ENCODE measurements at regions not wholly inside any gene's neighbourhood (a gene's known extent, or its start where the extent isn't known, plus 50 kb on each side); places are given as distances from the start of the nearest gene placed in this dataset.

- no peak overlapping the region for H3K4me3 Mint-ChIP-seq (ENCODE audit: unreplicated experiment)
- no peaks in the 10 kb centered on the region for H3K9me3 Mint-ChIP-seq (ENCODE audit: unreplicated experiment)
- no peaks in the 10 kb centered on the region for H3K4me1 Mint-ChIP-seq (ENCODE audit: low read depth, unreplicated experiment)
- H3K36me3 Mint-ChIP-seq (ENCODE audit: unreplicated experiment): no peaks in the 10 kb centered on the region
- TF ChIP-seq CTCF (IDR thresholded peaks at IDR 0.05; ENCODE audit: partially characterized antibody, unreplicated experiment): no peak
- H3K27me3 Mint-ChIP-seq (ENCODE audit: unreplicated experiment): peaks cover 2% of the 10 kb centered on the region
- no peak overlapping the region for H3K27ac Mint-ChIP-seq (ENCODE audit: unreplicated experiment)
- DNase-seq: no peak
Measured at GRCh38 chr17:33464669-33465280, 171.7 kb upstream of the ASIC2 start.

- Mint-ChIP-seq H3K9me3 (ENCODE audit: unreplicated experiment) (peaks cover 3% of the 10 kb centered on the region), H3K4me3 (ENCODE audit: unreplicated experiment) (no peak overlapping the region), H3K27ac (ENCODE audit: unreplicated experiment) (no peak overlapping the region), H3K4me1 (ENCODE audit: low read depth, unreplicated experiment) (no peaks in the 10 kb centered on the region), H3K36me3 (ENCODE audit: unreplicated experiment) (no peaks in the 10 kb centered on the region), H3K27me3 (ENCODE audit: unreplicated experiment) (peaks cover 4% of the 10 kb centered on the region)
- no peak for DNase-seq
- TF ChIP-seq CTCF (IDR thresholded peaks at IDR 0.05; ENCODE audit: partially characterized antibody, unreplicated experiment): no peak
Measured at GRCh38 chr17:33469421-33469820, 176.3 kb upstream of the ASIC2 start.

GRCh38 chr17:33469911-33470310, 176.8 kb upstream of the ASIC2 start:
- Mint-ChIP-seq H3K27me3 (ENCODE audit: unreplicated experiment) (peaks cover 4% of the 10 kb centered on the region), H3K4me1 (ENCODE audit: low read depth, unreplicated experiment) (no peaks in the 10 kb centered on the region), H3K4me3 (ENCODE audit: unreplicated experiment) (peak overlapping the region; percentile 21), H3K9me3 (ENCODE audit: unreplicated experiment) (peaks cover 3% of the 10 kb centered on the region), H3K27ac (ENCODE audit: unreplicated experiment) (no peak overlapping the region), H3K36me3 (ENCODE audit: unreplicated experiment) (no peaks in the 10 kb centered on the region)
- TF ChIP-seq CTCF (IDR thresholded peaks at IDR 0.05; ENCODE audit: partially characterized antibody, unreplicated experiment): no peak
- DNase-seq: no peak

- Mint-ChIP-seq H3K27ac (ENCODE audit: unreplicated experiment) (no peak overlapping the region), H3K4me3 (ENCODE audit: unreplicated experiment) (no peak overlapping the region), H3K27me3 (ENCODE audit: unreplicated experiment) (peaks cover 4% of the 10 kb centered on the region), H3K4me1 (ENCODE audit: low read depth, unreplicated experiment) (no peaks in the 10 kb centered on the region), H3K9me3 (ENCODE audit: unreplicated experiment) (peaks cover 3% of the 10 kb centered on the region), H3K36me3 (ENCODE audit: unreplicated experiment) (no peaks in the 10 kb centered on the region)
- TF ChIP-seq CTCF (IDR thresholded peaks at IDR 0.05; ENCODE audit: partially characterized antibody, unreplicated experiment): no peak
- no peak for DNase-seq
Measured at GRCh38 chr17:33473061-33473460, 180.0 kb upstream of the ASIC2 start.

GRCh38 chr17:33474789-33475188, 181.7 kb upstream of the ASIC2 start:
- peaks cover 4% of the 10 kb centered on the region for H3K27me3 Mint-ChIP-seq (ENCODE audit: unreplicated experiment)
- H3K4me3 Mint-ChIP-seq (ENCODE audit: unreplicated experiment): no peak overlapping the region
- no peaks in the 10 kb centered on the region for H3K4me1 Mint-ChIP-seq (ENCODE audit: low read depth, unreplicated experiment)
- no peak for DNase-seq
- no peak overlapping the region for H3K27ac Mint-ChIP-seq (ENCODE audit: unreplicated experiment)
- no peak for TF ChIP-seq CTCF (IDR thresholded peaks at IDR 0.05; ENCODE audit: partially characterized antibody, unreplicated experiment)
- no peaks in the 10 kb centered on the region for H3K36me3 Mint-ChIP-seq (ENCODE audit: unreplicated experiment)
- H3K9me3 Mint-ChIP-seq (ENCODE audit: unreplicated experiment): peaks cover 3% of the 10 kb centered on the region

Measured in glutamatergic neuron (in vitro differentiated cells).